ENCODE measurements at regions not wholly inside any gene's neighbourhood (a gene's known extent, or its start where the extent isn't known, plus 50 kb on each side); places are given as distances from the start of the nearest gene placed in this dataset.

DNA sequence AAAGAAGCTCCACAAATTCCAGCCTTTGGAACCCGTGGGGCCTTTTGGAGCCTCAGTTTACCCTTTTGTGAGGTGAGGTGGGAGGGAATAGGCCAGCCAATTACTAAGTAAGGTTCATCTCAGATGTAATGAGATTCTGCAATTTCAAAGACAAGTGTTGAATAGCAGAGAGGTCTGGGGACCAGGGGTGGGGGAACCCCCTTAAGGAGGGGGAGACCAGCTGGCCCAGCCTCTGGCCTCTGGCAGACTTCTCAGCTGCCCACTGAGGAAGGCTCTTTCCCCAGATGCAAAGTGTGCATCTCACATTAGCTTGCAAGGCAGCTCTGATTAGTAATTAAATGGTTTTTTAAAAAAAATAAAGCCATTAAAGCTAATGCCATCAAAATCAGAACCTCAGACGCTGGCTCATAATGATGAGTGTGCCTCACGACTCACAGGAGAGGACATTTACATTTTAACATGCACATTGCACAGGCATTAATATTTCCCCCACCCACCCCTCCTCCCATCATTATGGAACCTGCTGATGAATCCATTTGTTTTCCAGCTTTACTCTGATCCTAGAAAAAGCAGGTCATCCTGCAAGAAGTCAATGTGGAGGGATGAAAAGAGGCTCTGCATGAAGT lies 176.7 kb upstream of the TLE3 start:
- H3K27me3 ChIP-seq (ENCODE audit: insufficient read depth, low read length): no peaks in the 10 kb centered on the region
- H4K20me1 ChIP-seq (ENCODE audit: control insufficient read depth, insufficient read depth, insufficient read length): no peaks in the 10 kb centered on the region
- H3K79me1 ChIP-seq (ENCODE audit: insufficient read depth, low read depth, low read length, poor library complexity, severe bottlenecking): no peaks in the 10 kb centered on the region
- H3K4me1 ChIP-seq (ENCODE audit: insufficient read depth, low read length): no peaks in the 10 kb centered on the region
- TF ChIP-seq, protein P1, sequence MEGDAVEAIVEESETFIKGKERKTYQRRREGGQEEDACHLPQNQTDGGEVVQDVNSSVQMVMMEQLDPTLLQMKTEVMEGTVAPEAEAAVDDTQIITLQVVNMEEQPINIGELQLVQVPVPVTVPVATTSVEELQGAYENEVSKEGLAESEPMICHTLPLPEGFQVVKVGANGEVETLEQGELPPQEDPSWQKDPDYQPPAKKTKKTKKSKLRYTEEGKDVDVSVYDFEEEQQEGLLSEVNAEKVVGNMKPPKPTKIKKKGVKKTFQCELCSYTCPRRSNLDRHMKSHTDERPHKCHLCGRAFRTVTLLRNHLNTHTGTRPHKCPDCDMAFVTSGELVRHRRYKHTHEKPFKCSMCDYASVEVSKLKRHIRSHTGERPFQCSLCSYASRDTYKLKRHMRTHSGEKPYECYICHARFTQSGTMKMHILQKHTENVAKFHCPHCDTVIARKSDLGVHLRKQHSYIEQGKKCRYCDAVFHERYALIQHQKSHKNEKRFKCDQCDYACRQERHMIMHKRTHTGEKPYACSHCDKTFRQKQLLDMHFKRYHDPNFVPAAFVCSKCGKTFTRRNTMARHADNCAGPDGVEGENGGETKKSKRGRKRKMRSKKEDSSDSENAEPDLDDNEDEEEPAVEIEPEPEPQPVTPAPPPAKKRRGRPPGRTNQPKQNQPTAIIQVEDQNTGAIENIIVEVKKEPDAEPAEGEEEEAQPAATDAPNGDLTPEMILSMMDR (conservative IDR thresholded peaks at IDR 0.05): no peak
- H3K9me3 ChIP-seq (ENCODE audit: control insufficient read depth, low read depth, low read length): no peaks in the 10 kb centered on the region
- no peak overlapping the region for H4K8ac ChIP-seq (replicated peaks; ENCODE audit: insufficient read length, low read depth, low read length)
- H4K5ac ChIP-seq (ENCODE audit: insufficient read length, low read depth, low read length): no peak overlapping the region
- WGBS (ENCODE audit: extremely low coverage, insufficient read length, low lambda C conversion rate): no CpG with 5 or more reads among the region's 3 CpGs
- no peak overlapping the region for H2BK20ac ChIP-seq (ENCODE audit: low read depth, low read length, poor library complexity, severe bottlenecking)
- no peaks in the 10 kb centered on the region for H3K79me2 ChIP-seq (ENCODE audit: insufficient read depth, low read length)
- no peak overlapping the region for H2BK15ac ChIP-seq (ENCODE audit: low read depth, low read length)
- no peak overlapping the region for H3K9ac ChIP-seq (ENCODE audit: extremely low read depth, insufficient read length, low read length)
- H2AK5ac ChIP-seq (ENCODE audit: insufficient read length, low read length): no peak overlapping the region
- H3K23me2 ChIP-seq (ENCODE audit: insufficient read length, low read depth, low read length, poor library complexity, severe bottlenecking): peaks cover 5% of the 10 kb centered on the region
- no peak overlapping the region for H2BK120ac ChIP-seq (ENCODE audit: low read depth, low read length, poor library complexity, severe bottlenecking)
- no peak overlapping the region for H3K4ac ChIP-seq (ENCODE audit: low read depth, low read length)
- no peak for DNase-seq
- no peak overlapping the region for H2AFZ ChIP-seq (ENCODE audit: low read length)
- no peak overlapping the region for H3K4me3 Mint-ChIP-seq
- H3K9me3 Mint-ChIP-seq: no peaks in the 10 kb centered on the region
- H3K27me3 Mint-ChIP-seq (ENCODE audit: low read depth): peaks cover 26% of the 10 kb centered on the region
- no peak overlapping the region for H2BK12ac ChIP-seq (ENCODE audit: insufficient read length, low read depth, low read length)
- H3K36me3 Mint-ChIP-seq (ENCODE audit: insufficient read depth in 1 of 3, low read depth in 3 of 3): no peaks in the 10 kb centered on the region
- H3K27ac ChIP-seq (ENCODE audit: insufficient read length, low read depth, low read length): no peak overlapping the region
- H3T11ph ChIP-seq (ENCODE audit: low read length): no peak overlapping the region
- no peak overlapping the region for H4K91ac ChIP-seq (ENCODE audit: insufficient read length, low read depth, low read length)
- H3K4me1 Mint-ChIP-seq: peaks cover 25 to 27% of the 10 kb centered on the region in 2 experiments
- H3K4me2 ChIP-seq (ENCODE audit: insufficient read depth, insufficient read length, low read length): no peak overlapping the region
- H3K14ac ChIP-seq (ENCODE audit: insufficient read depth, low read length): no peak overlapping the region; the same call in 1 of the 2 replicates
- no peak overlapping the region for H3K56ac ChIP-seq (ENCODE audit: insufficient read length, low read depth, low read length)
- no peak overlapping the region for H2BK5ac ChIP-seq (ENCODE audit: insufficient read length, low read length)
- H3K18ac ChIP-seq (ENCODE audit: insufficient read length, low read depth, low read length): no peak overlapping the region
- no peak overlapping the region for H3K27ac Mint-ChIP-seq
- H3K23ac ChIP-seq (ENCODE audit: insufficient read length, low read depth, low read length): no peak overlapping the region
